ENCODE measurements at regions not wholly inside any gene's neighbourhood (a gene's known extent, or its start where the extent isn't known, plus 50 kb on each side); places are given as distances from the start of the nearest gene placed in this dataset.

GRCh38 chr10:38212460-38212859, 118.3 kb downstream of the ZNF37A start:
- no peak overlapping the region for H2BK20ac ChIP-seq (ENCODE audit: low read depth, low read length, poor library complexity, severe bottlenecking)
- no peak for DNase-seq
- H3K14ac ChIP-seq (ENCODE audit: insufficient read depth, low read length) = no peak overlapping the region
- H3T11ph ChIP-seq (ENCODE audit: low read length) = no peak overlapping the region
- no peaks in the 10 kb centered on the region for H3K79me1 ChIP-seq (ENCODE audit: insufficient read depth, low read depth, low read length, poor library complexity, severe bottlenecking)
- no peak overlapping the region for H4K8ac ChIP-seq (replicated peaks; ENCODE audit: insufficient read length, low read depth, low read length)
- H3K4me1 Mint-ChIP-seq = no peaks in the 10 kb centered on the region
- H3K27me3 Mint-ChIP-seq (ENCODE audit: low read depth) = no peaks in the 10 kb centered on the region; the same call in 1 of the 2 replicates
- H2BK120ac ChIP-seq (ENCODE audit: low read depth, low read length, poor library complexity, severe bottlenecking) = no peak overlapping the region
- no peak overlapping the region for H3K23ac ChIP-seq (ENCODE audit: insufficient read length, low read depth, low read length)
- H2BK5ac ChIP-seq (ENCODE audit: insufficient read length, low read length) = no peak overlapping the region
- no CpG with 5 or more reads among the region's 1 CpG for WGBS (ENCODE audit: extremely low coverage, insufficient read length, low lambda C conversion rate)
- H3K9me3 Mint-ChIP-seq = peaks cover 83% of the 10 kb centered on the region in 2 experiments
- H3K79me2 ChIP-seq (ENCODE audit: insufficient read depth, low read length) = no peaks in the 10 kb centered on the region
- H3K4me3 Mint-ChIP-seq = no peak overlapping the region
- no peaks in the 10 kb centered on the region for H3K4me1 ChIP-seq (ENCODE audit: insufficient read depth, low read length)
- H2BK15ac ChIP-seq (ENCODE audit: low read depth, low read length) = no peak overlapping the region
- H3K9me3 ChIP-seq (ENCODE audit: control insufficient read depth, low read depth, low read length) = peaks cover 48% of the 10 kb centered on the region
- no peak overlapping the region for H2AFZ ChIP-seq (ENCODE audit: low read length)
- no peaks in the 10 kb centered on the region for H3K27me3 ChIP-seq (ENCODE audit: insufficient read depth, low read length)
- no peak overlapping the region for H3K56ac ChIP-seq (ENCODE audit: insufficient read length, low read depth, low read length)
- TF ChIP-seq CTCF (conservative IDR thresholded peaks at IDR 0.05) = no peak
- H2AK5ac ChIP-seq (ENCODE audit: insufficient read length, low read length) = no peak overlapping the region
- H3K4ac ChIP-seq (ENCODE audit: low read depth, low read length) = no peak overlapping the region
- no peak overlapping the region for H2BK12ac ChIP-seq (ENCODE audit: insufficient read length, low read depth, low read length)
- H3K27ac Mint-ChIP-seq = no peak overlapping the region
- no peak overlapping the region for H4K91ac ChIP-seq (ENCODE audit: insufficient read length, low read depth, low read length)
- H3K27ac ChIP-seq (ENCODE audit: insufficient read length, low read depth, low read length) = no peak overlapping the region
- no peak overlapping the region for H3K18ac ChIP-seq (ENCODE audit: insufficient read length, low read depth, low read length)
- H3K4me2 ChIP-seq (ENCODE audit: insufficient read depth, insufficient read length, low read length) = no peak overlapping the region
- H4K5ac ChIP-seq (ENCODE audit: insufficient read length, low read depth, low read length) = no peak overlapping the region
- H4K20me1 ChIP-seq (ENCODE audit: control insufficient read depth, insufficient read depth, insufficient read length) = no peaks in the 10 kb centered on the region
- H3K36me3 Mint-ChIP-seq (ENCODE audit: insufficient read depth in 1 of 3, low read depth in 3 of 3) = peaks cover 0 to 11% (median 3%) of the 10 kb centered on the region in 3 experiments; a peak in 2 of 7 replicates
- H3K9ac ChIP-seq (ENCODE audit: extremely low read depth, insufficient read length, low read length) = no peak overlapping the region
- no peaks in the 10 kb centered on the region for H3K23me2 ChIP-seq (ENCODE audit: insufficient read length, low read depth, low read length, poor library complexity, severe bottlenecking)

Measured in H9 (cell line).